ENCODE measurements at regions not wholly inside any gene's neighbourhood (a gene's known extent, or its start where the extent isn't known, plus 50 kb on each side); places are given as distances from the start of the nearest gene placed in this dataset.

DNA sequence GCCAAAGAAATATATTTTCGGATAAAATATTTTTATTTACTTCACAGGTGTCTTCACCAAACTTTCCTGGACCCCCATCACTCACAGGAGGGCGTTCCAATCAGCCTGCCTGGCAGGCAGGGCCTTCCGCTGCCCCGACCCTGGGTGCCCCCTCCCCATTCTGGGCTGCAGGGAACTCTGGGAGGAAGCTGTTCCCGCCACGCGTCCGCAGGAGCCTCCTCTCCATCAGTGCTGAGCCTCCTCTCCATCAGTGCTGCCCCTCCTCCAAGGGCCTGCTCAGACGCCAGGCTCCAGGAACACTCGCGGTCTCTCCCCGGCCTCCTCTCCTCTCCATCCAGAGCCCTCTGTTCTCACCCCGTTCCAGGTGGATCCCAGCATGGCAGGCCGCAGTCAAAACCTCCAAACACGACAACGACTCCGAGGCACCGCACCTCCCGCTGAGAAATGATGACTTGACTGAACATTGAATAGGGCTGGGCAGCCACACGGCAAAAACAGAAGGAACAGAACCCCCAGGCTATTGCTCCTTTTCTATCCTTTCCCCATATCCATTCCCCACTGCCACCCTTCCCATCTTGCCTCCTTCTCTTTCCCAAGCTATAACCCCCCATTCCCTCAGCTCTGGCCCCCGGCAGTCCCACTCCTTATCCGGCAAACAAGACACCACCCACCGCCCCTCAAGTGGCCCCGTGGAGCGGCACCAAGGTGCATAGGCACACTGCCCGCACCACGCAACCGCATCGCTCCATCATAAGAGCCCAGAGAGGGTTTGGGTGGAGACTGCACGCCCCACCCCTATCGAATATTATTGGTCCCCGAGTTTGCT, 268.6 kb upstream of the RAB6C start:
- no peak for DNase-seq (ENCODE audit: low read depth in 1 of 2, low spot score in 1 of 2)

DNA sequence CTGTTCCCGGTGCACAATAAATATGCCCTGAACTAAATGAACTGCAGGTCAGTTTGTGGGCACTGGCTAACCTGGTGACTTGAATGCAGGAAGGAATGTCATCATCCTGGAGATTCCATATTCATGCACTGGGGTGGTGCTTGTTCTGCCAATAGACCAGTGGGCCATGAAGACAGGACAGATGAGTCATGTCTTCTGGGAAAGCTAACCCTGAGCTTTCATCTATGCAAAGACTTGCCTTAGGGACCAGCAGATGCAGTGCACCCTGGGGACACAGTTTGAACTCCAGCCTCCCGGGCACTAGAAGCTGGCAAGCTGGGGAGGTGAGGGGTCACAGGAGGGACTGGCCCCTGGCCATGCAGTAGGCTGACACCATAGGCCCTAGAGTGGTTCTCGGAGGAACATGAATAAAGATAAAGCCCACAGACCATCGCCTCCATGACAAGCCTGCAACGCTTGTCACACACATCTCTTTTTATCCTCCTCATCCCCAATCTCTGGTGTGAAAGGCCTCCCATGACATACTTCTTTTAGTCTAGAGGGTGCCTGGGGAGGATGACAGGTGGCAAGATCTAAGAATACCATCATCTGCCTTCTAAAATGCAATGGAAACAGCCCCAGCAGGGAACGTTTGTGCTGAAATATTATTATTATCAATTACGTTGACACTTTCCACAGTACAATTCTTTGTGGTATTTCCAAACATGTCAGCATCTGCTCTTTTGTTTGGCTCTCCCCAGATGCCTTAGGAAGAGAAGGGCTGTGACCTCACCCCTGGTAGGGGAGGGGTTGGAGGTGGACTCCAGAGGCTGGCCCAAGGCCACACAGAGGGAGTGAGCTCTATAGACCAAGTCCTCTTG, 267.4 kb upstream of the RAB6C start:
- DNase-seq (ENCODE audit: low read depth in 1 of 2, low spot score in 1 of 2): no peak
- H3K4me3 ChIP-seq (replicated peaks; ENCODE audit: insufficient read depth, low read length): no peak overlapping the region
- peaks cover 3% of the 10 kb centered on the region for H3K27me3 ChIP-seq (ENCODE audit: insufficient read depth, poor library complexity, severe bottlenecking)
- H3K27ac ChIP-seq (replicated peaks): no peak overlapping the region
- no peak for TF ChIP-seq POLR2AphosphoS5 (IDR thresholded peaks at IDR 0.05; ENCODE audit: low read depth)
- TF ChIP-seq, protein P1, sequence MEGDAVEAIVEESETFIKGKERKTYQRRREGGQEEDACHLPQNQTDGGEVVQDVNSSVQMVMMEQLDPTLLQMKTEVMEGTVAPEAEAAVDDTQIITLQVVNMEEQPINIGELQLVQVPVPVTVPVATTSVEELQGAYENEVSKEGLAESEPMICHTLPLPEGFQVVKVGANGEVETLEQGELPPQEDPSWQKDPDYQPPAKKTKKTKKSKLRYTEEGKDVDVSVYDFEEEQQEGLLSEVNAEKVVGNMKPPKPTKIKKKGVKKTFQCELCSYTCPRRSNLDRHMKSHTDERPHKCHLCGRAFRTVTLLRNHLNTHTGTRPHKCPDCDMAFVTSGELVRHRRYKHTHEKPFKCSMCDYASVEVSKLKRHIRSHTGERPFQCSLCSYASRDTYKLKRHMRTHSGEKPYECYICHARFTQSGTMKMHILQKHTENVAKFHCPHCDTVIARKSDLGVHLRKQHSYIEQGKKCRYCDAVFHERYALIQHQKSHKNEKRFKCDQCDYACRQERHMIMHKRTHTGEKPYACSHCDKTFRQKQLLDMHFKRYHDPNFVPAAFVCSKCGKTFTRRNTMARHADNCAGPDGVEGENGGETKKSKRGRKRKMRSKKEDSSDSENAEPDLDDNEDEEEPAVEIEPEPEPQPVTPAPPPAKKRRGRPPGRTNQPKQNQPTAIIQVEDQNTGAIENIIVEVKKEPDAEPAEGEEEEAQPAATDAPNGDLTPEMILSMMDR (IDR thresholded peaks at IDR 0.05; ENCODE audit: insufficient read depth, low read length): no peak
- TF ChIP-seq GABPA (IDR thresholded peaks at IDR 0.05; ENCODE audit: low read depth): no peak
- TF ChIP-seq SPI1 (IDR thresholded peaks at IDR 0.05; ENCODE audit: borderline replicate concordance, low read depth): no peak
- TF ChIP-seq, protein P2, sequence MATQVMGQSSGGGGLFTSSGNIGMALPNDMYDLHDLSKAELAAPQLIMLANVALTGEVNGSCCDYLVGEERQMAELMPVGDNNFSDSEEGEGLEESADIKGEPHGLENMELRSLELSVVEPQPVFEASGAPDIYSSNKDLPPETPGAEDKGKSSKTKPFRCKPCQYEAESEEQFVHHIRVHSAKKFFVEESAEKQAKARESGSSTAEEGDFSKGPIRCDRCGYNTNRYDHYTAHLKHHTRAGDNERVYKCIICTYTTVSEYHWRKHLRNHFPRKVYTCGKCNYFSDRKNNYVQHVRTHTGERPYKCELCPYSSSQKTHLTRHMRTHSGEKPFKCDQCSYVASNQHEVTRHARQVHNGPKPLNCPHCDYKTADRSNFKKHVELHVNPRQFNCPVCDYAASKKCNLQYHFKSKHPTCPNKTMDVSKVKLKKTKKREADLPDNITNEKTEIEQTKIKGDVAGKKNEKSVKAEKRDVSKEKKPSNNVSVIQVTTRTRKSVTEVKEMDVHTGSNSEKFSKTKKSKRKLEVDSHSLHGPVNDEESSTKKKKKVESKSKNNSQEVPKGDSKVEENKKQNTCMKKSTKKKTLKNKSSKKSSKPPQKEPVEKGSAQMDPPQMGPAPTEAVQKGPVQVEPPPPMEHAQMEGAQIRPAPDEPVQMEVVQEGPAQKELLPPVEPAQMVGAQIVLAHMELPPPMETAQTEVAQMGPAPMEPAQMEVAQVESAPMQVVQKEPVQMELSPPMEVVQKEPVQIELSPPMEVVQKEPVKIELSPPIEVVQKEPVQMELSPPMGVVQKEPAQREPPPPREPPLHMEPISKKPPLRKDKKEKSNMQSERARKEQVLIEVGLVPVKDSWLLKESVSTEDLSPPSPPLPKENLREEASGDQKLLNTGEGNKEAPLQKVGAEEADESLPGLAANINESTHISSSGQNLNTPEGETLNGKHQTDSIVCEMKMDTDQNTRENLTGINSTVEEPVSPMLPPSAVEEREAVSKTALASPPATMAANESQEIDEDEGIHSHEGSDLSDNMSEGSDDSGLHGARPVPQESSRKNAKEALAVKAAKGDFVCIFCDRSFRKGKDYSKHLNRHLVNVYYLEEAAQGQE (IDR thresholded peaks at IDR 0.05; ENCODE audit: insufficient replicate concordance, low read depth): no peak

More for the DNA sequence above, 268.6 kb upstream of the RAB6C start:
- TF ChIP-seq, protein P1 (IDR thresholded peaks at IDR 0.05; ENCODE audit: insufficient read depth, low read length): no peak
- TF ChIP-seq, protein P2 (IDR thresholded peaks at IDR 0.05; ENCODE audit: insufficient replicate concordance, low read depth): no peak
- no peak for TF ChIP-seq GABPA (IDR thresholded peaks at IDR 0.05; ENCODE audit: low read depth)
- no peak for TF ChIP-seq SPI1 (IDR thresholded peaks at IDR 0.05; ENCODE audit: borderline replicate concordance, low read depth)
- no peak for TF ChIP-seq POLR2AphosphoS5 (IDR thresholded peaks at IDR 0.05; ENCODE audit: low read depth)
- H3K27ac ChIP-seq (replicated peaks): no peak overlapping the region
- H3K27me3 ChIP-seq (ENCODE audit: insufficient read depth, poor library complexity, severe bottlenecking): peaks cover 3% of the 10 kb centered on the region
- no peak overlapping the region for H3K4me3 ChIP-seq (replicated peaks; ENCODE audit: insufficient read depth, low read length)

DNA sequence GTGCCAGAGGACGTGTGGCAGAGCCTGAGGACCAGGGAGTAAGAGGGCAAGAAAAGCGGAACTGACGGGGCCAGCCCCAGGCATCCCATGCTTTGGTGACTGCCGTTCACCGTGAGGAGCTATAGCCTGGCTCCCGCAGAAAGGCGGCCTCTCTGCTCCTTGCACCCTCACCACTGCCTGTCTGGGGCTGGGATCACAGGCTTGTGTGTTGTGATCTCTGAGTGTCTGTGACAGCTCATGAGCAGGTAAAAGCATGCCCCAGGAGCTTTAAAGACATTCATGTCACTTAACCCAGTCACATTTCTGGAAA, 266.8 kb upstream of the RAB6C start:
- peaks cover 3% of the 10 kb centered on the region for H3K27me3 ChIP-seq (ENCODE audit: insufficient read depth, poor library complexity, severe bottlenecking)
- no peak for TF ChIP-seq POLR2AphosphoS5 (IDR thresholded peaks at IDR 0.05; ENCODE audit: low read depth)
- TF ChIP-seq, protein P1 (IDR thresholded peaks at IDR 0.05; ENCODE audit: insufficient read depth, low read length): no peak
- TF ChIP-seq, protein P2 (IDR thresholded peaks at IDR 0.05; ENCODE audit: insufficient replicate concordance, low read depth): no peak
- no peak for TF ChIP-seq GABPA (IDR thresholded peaks at IDR 0.05; ENCODE audit: low read depth)
- TF ChIP-seq SPI1 (IDR thresholded peaks at IDR 0.05; ENCODE audit: borderline replicate concordance, low read depth): no peak
- DNase-seq (ENCODE audit: low read depth in 1 of 2, low spot score in 1 of 2): no peak
- H3K27ac ChIP-seq (replicated peaks): no peak overlapping the region
- no peak overlapping the region for H3K4me3 ChIP-seq (replicated peaks; ENCODE audit: insufficient read depth, low read length)

Measured in HL-60 (cell line).